ENCODE measurements at regions not wholly inside any gene's neighbourhood (a gene's known extent, or its start where the extent isn't known, plus 50 kb on each side); places are given as distances from the start of the nearest gene placed in this dataset.
"Not testable (repeated sequence)": the region's sequence is repeated elsewhere in the genome, so short reads cannot be mapped to it uniquely, and the experiment has no call there.

DNA sequence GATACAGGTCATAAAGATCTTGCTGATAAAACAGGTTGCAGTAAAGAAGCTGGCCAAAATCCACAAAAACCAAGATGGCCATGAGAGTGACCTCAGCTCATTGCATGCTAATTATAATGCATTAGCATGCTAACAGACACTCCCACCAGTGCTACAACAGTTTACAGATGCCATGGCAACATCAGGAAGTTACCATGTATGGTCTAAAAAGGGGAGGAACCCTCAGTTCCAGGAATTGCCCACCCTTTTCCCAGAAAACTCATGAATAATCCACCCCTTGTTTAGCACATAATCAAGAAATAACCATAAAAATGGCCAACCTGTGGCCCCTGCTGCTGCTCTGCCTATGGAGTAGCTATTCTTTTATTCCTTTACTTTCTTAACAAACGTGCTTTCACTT, 284.2 kb downstream of the MED10 start:
- not testable (repeated sequence) for TF ChIP-seq POLR2A (IDR thresholded peaks at IDR 0.05; ENCODE audit: low read length); GATA1 (IDR thresholded peaks at IDR 0.05; ENCODE audit: low read depth, low read length)

All from erythroblast (primary cell).